MM.1S (cell line): ENCODE measurements at regions not wholly inside any gene's neighbourhood (a gene's known extent, or its start where the extent isn't known, plus 50 kb on each side); places are given as distances from the start of the nearest gene placed in this dataset.

Source experiments
- DNase-seq: peaks from one replicate; pipeline ENCODE4 v3.0.0-alpha.2; 2015
- H2AFZ ChIP-seq: fragments of 300-600 bp; sonication (generic); 2 replicates; pipeline ENCODE4 v1.6.0; 2016; ENCODE audit warnings: antibody characterized with exemption, low read length
- H3F3A ChIP-seq: fragments of 300-600 bp; sonication (generic); 2 replicates; pipeline ENCODE4 v1.6.1; 2016; ENCODE audit warnings: mild to moderate bottlenecking, antibody characterized with exemption, low read length, moderate library complexity, mixed read lengths; ENCODE audit not compliant: insufficient read depth
- H3K27ac ChIP-seq: fragments of 300-600 bp; sonication (generic); 2 replicates; pipeline ENCODE4 v1.5.1; 2016; ENCODE audit warnings: mild to moderate bottlenecking, low read length
- H3K27me3 ChIP-seq: fragments of 300-600 bp; sonication (generic); replicated peaks from 2 replicates; pipeline ENCODE4 v1.6.0; 2016; ENCODE audit warnings: low read length; ENCODE audit not compliant: insufficient read depth
- H3K36me3 ChIP-seq: fragments of 300-600 bp; sonication (generic); replicated peaks from 2 replicates; pipeline ENCODE4 v1.6.1; 2016; ENCODE audit warnings: mild to moderate bottlenecking, low read length, mixed read lengths; ENCODE audit not compliant: insufficient read depth
- H3K4me1 ChIP-seq: fragments of 300-600 bp; sonication (generic); 2 replicates; pipeline ENCODE4 v1.6.1; 2016; ENCODE audit warnings: low read length, mixed read lengths
- H3K4me2 ChIP-seq: fragments of 300-600 bp; sonication (generic); 2 replicates; pipeline ENCODE4 v1.6.0; 2016; ENCODE audit warnings: low read depth, low read length
- H3K4me3 ChIP-seq: fragments of 300-600 bp; sonication (generic); 2 replicates; pipeline ENCODE4 v1.5.1; 2016; ENCODE audit warnings: low read length, mixed read lengths
- H3K79me2 ChIP-seq: fragments of 300-600 bp; sonication (generic); 2 replicates; pipeline ENCODE4 v1.6.1; 2016; ENCODE audit warnings: mixed run types, low read length, mixed read lengths
- H3K9ac ChIP-seq: fragments of 300-600 bp; sonication (generic); 2 replicates; pipeline ENCODE4 v1.6.1; 2016; ENCODE audit warnings: low read length, mixed read lengths
- H3K9me2 ChIP-seq: fragments of 300-600 bp; sonication (generic); replicated peaks from 2 replicates; pipeline ENCODE4 v1.6.1; 2016; ENCODE audit warnings: mild to moderate bottlenecking, low read length, mixed read lengths; ENCODE audit not compliant: insufficient read depth
- H3K9me3 ChIP-seq: fragments of 300-600 bp; sonication (generic); replicated peaks from 2 replicates; pipeline ENCODE4 v1.6.1; 2016; ENCODE audit warnings: mild to moderate bottlenecking, low read length, mixed read lengths; ENCODE audit not compliant: insufficient read depth
- H4K20me1 ChIP-seq: fragments of 300-600 bp; sonication (generic); 2 replicates; pipeline ENCODE4 v1.6.1; 2016; ENCODE audit warnings: mild to moderate bottlenecking, low read length, moderate library complexity, mixed read lengths; ENCODE audit not compliant: insufficient read depth
- CTCF ChIP-seq: fragments of 300-600 bp; sonication (generic); IDR thresholded peaks from 2 replicates; pipeline ENCODE4 v1.5.1; 2016; ENCODE audit warnings: antibody characterized with exemption, low read length, mixed read lengths
- EZH2 ChIP-seq: fragments of 300-600 bp; sonication (generic); optimal IDR thresholded peaks from 2 replicates; pipeline ENCODE3; 2017; ENCODE audit warnings: low read depth, mild to moderate bottlenecking, antibody characterized with exemption, low read length, mixed read lengths
- EZH2phosphoT487 ChIP-seq: fragments of 300-600 bp; sonication (generic); IDR thresholded peaks from 2 replicates; pipeline ENCODE4 v1.6.1; 2018; ENCODE audit warnings: antibody characterized with exemption, low read length

- Histone ChIP-seq H3F3A (no peaks in the 10 kb centered on the region), H3K27ac (no peak overlapping the region), H4K20me1 (no peaks in the 10 kb centered on the region), H2AFZ (no peak overlapping the region), H3K9ac (no peak overlapping the region), H3K4me2 (no peak overlapping the region), H3K79me2 (no peaks in the 10 kb centered on the region), H3K4me1 (no peaks in the 10 kb centered on the region), H3K27me3 (no peaks in the 10 kb centered on the region), H3K9me3 (no peaks in the 10 kb centered on the region), H3K36me3 (no peaks in the 10 kb centered on the region), H3K4me3 (no peak overlapping the region), H3K9me2 (no peaks in the 10 kb centered on the region)
- TF ChIP-seq EZH2 (no peak), EZH2phosphoT487 (no peak), CTCF (no peak)
- DNase-seq = no peak
Observed at GRCh38 chr4:27716693-27717430, 856.2 kb downstream of the STIM2 start.

GRCh38 chr4:27717431-27717755 lies 856.8 kb downstream of the STIM2 start:
- no peak overlapping the region for H2AFZ ChIP-seq
- no peaks in the 10 kb centered on the region for H3F3A ChIP-seq
- no peaks in the 10 kb centered on the region for H3K27me3 ChIP-seq
- no peaks in the 10 kb centered on the region for H3K9me2 ChIP-seq
- DNase-seq = no peak
- TF ChIP-seq CTCF (no peak), EZH2 (no peak), EZH2phosphoT487 (no peak)
- H3K36me3 ChIP-seq = no peaks in the 10 kb centered on the region
- no peak overlapping the region for H3K9ac ChIP-seq
- no peaks in the 10 kb centered on the region for H4K20me1 ChIP-seq
- H3K27ac ChIP-seq = no peak overlapping the region
- no peak overlapping the region for H3K4me2 ChIP-seq
- no peaks in the 10 kb centered on the region for H3K79me2 ChIP-seq
- H3K4me1 ChIP-seq = no peaks in the 10 kb centered on the region
- H3K9me3 ChIP-seq = no peaks in the 10 kb centered on the region
- H3K4me3 ChIP-seq = no peak overlapping the region

- Histone ChIP-seq H3K4me2 (no peak overlapping the region), H3K79me2 (no peaks in the 10 kb centered on the region), H3K9me3 (no peaks in the 10 kb centered on the region), H3K4me1 (no peaks in the 10 kb centered on the region), H4K20me1 (no peaks in the 10 kb centered on the region), H3K9me2 (no peaks in the 10 kb centered on the region), H3K4me3 (no peak overlapping the region), H3K36me3 (no peaks in the 10 kb centered on the region), H3K9ac (no peak overlapping the region), H3F3A (no peaks in the 10 kb centered on the region), H3K27ac (no peak overlapping the region), H2AFZ (no peak overlapping the region), H3K27me3 (no peaks in the 10 kb centered on the region)
- TF ChIP-seq CTCF = no peak
- DNase-seq = peak; percentile 11
Observed at GRCh38 chr4:27720010-27720766, 859.5 kb downstream of the STIM2 start.
